HepG2 (cell line): ENCODE measurements at regions not wholly inside any gene's neighbourhood (a gene's known extent, or its start where the extent isn't known, plus 50 kb on each side); places are given as distances from the start of the nearest gene placed in this dataset.

Source experiments
- ATAC-seq: fragments of 200-7000 bp; cut with Tn5 transposase; 3 replicates; pipeline ENCODE4 v1.9.1; 2020; ENCODE audit warnings: mild to moderate bottlenecking, moderate library complexity
- BruUV-seq: library from RNA; stranded (reverse); fragments of 400-500 nt; replicated peaks from 2 replicates; lab custom pipeline; 2021; lab: Mats Ljungman, UMichigan
- CTCF ChIA-PET: fragments of 300-600 bp; formaldehyde crosslinking; extraction: SDS; loops from one replicate; lab custom pipeline; 2021; ENCODE audit warnings: low total read pairs, inconsistent platforms, low intra/inter-chr PET ratio; lab: Yijun Ruan, JAX
- POLR2A ChIA-PET: fragments of 350-600 bp; sonication (Branson Sonifier 250); formaldehyde crosslinking; loops from one replicate; lab custom pipeline; 2020; ENCODE audit warnings: antibody characterized with exemption, inconsistent platforms; lab: Yijun Ruan, JAX
- DNase-seq: peaks from one replicate; pipeline ENCODE4 v3.0.0-alpha.2; 2015; ENCODE audit warnings: low spot score
- FAIRE-seq: peaks from 3 replicates; lab custom pipeline; 2011; peaks lifted over from hg19 to GRCh38; lab: Jason Lieb, UNC
- H2AFZ ChIP-seq: one replicate; pipeline ENCODE4 v1.6.1; 2011; ENCODE audit warnings: low read length, inconsistent platforms
- H3K27ac ChIP-seq: fragments of 300-600 bp; 3 replicates; pipeline ENCODE4 v1.8.0; 2011; ENCODE audit warnings: mixed run types, mild to moderate bottlenecking, mixed read lengths, low read length, inconsistent platforms; ENCODE audit not compliant: insufficient read depth; ENCODE audit errors: extremely low read length
- H3K27me3 ChIP-seq, 2 experiments: fragments of 200-600 bp in 1 of 2; 2 replicates in 1 of 2; 3 replicates in 1 of 2; pipeline versions ENCODE4 v1.6.0 to v1.8.0; 2011; ENCODE audit warnings: low read length in 2 of 2, mild to moderate bottlenecking in 2 of 2, moderate library complexity in 2 of 2, inconsistent platforms in 1 of 2; ENCODE audit not compliant: insufficient read depth in 2 of 2, control insufficient read depth in 1 of 2
- H3K36me3 ChIP-seq, 2 experiments: fragments of 200-600 bp in 1 of 2; replicated peaks in 1 of 2; 2 replicates in 1 of 2; 3 replicates in 1 of 2; pipeline versions ENCODE4 v1.5.1 to v1.8.0; 2011; ENCODE audit warnings: low read length in 2 of 2, inconsistent platforms in 1 of 2; ENCODE audit not compliant: insufficient read depth in 2 of 2, control insufficient read depth in 1 of 2
- H3K4me1 ChIP-seq: 2 replicates; pipeline ENCODE4 v1.5.1; 2012; ENCODE audit warnings: low read length, inconsistent platforms; ENCODE audit not compliant: insufficient read depth
- H3K4me2 ChIP-seq: 2 replicates; pipeline ENCODE4 v1.6.0; 2011; ENCODE audit warnings: low read depth, low read length, inconsistent platforms
- H3K4me3 ChIP-seq, 3 experiments: fragments of 200-600 bp in 1 of 3; sonication (generic), shearing (Covaris generic) in 1 of 3; replicated peaks in 1 of 3; 2 replicates each; pipeline ENCODE4 v1.5.1; 2011 to 2016; ENCODE audit warnings: low read length in 3 of 3, inconsistent platforms in 2 of 3, low read depth in 2 of 3, mild to moderate bottlenecking in 2 of 3, control low read depth in 1 of 3, mixed read lengths in 1 of 3; ENCODE audit not compliant: insufficient read depth in 1 of 3
- H3K79me2 ChIP-seq: one replicate; pipeline ENCODE4 v1.6.1; 2011; ENCODE audit warnings: low read length, inconsistent platforms; ENCODE audit not compliant: insufficient read depth
- H3K9ac ChIP-seq: 2 replicates; pipeline ENCODE4 v1.6.0; 2011; ENCODE audit warnings: mild to moderate bottlenecking, low read depth, low read length, inconsistent platforms; ENCODE audit not compliant: insufficient read depth
- H3K9me3 ChIP-seq: 2 replicates; pipeline ENCODE4 v1.5.1; 2012; ENCODE audit warnings: mild to moderate bottlenecking, low read length
- H4K20me1 ChIP-seq: 2 replicates; pipeline ENCODE4 v1.6.0; 2011; ENCODE audit warnings: inconsistent platforms, mild to moderate bottlenecking, low read length, moderate library complexity; ENCODE audit not compliant: insufficient read depth
- CREM ChIP-seq, 2 experiments: sonication (generic) in 1 of 2; formaldehyde crosslinking in 1 of 2; IDR thresholded peaks; 2 replicates each; pipeline versions ENCODE4 v1.4.0 to v1.6.1; 2016 to 2020; ENCODE audit warnings: antibody characterized with exemption in 1 of 2, mild to moderate bottlenecking in 1 of 2, missing genetic modification reagents in 1 of 2
- HNF4A ChIP-seq: sonication (generic); formaldehyde crosslinking; IDR thresholded peaks from 2 replicates; pipeline ENCODE4 v1.4.0; 2020; ENCODE audit warnings: missing genetic modification reagents
- NFIB ChIP-seq: sonication (generic); formaldehyde crosslinking; IDR thresholded peaks from 2 replicates; pipeline ENCODE4 v1.9.0; 2021; ENCODE audit warnings: missing genetic modification reagents, mild to moderate bottlenecking, borderline replicate concordance
- NPAS2 ChIP-seq: sonication (generic); formaldehyde crosslinking; IDR thresholded peaks from 2 replicates; pipeline ENCODE4 v1.8.0; 2022; ENCODE audit warnings: mild to moderate bottlenecking, missing genetic modification reagents, borderline replicate concordance
- PHF8 ChIP-seq: sonication (generic); formaldehyde crosslinking; IDR thresholded peaks from 2 replicates; pipeline ENCODE4 v1.5.0; 2020; ENCODE audit warnings: missing genetic modification reagents
- RFX1 ChIP-seq: fragments of 450-650 bp; IDR thresholded peaks from 2 replicates; pipeline ENCODE4 v1.6.1; 2017
- RFXANK ChIP-seq: IDR thresholded peaks from 2 replicates; pipeline ENCODE4 v1.6.1; 2016
- TRAFD1 ChIP-seq: sonication (generic); formaldehyde crosslinking; IDR thresholded peaks from 2 replicates; pipeline ENCODE4 v1.5.1; 2020; ENCODE audit warnings: missing genetic modification reagents, mild to moderate bottlenecking, borderline replicate concordance
- TRIM22 ChIP-seq: fragments of 450-650 bp; IDR thresholded peaks from 2 replicates; pipeline ENCODE4 v1.6.1; 2017
- XRCC5 ChIP-seq: fragments of 200-400 bp; formaldehyde crosslinking; optimal IDR thresholded peaks from 2 replicates; pipeline ENCODE3; 2017; ENCODE audit warnings: mild to moderate bottlenecking, low read length
- ZNF160 ChIP-seq: sonication (generic); formaldehyde crosslinking; IDR thresholded peaks from 2 replicates; pipeline ENCODE4 v1.8.0; 2022; ENCODE audit warnings: mild to moderate bottlenecking, inconsistent platforms, missing genetic modification reagents
- ZNF44 ChIP-seq: sonication (generic); formaldehyde crosslinking; IDR thresholded peaks from 2 replicates; pipeline ENCODE4 v1.5.1; 2020; ENCODE audit warnings: mild to moderate bottlenecking, missing genetic modification reagents
- ZNF570 ChIP-seq: sonication (generic); formaldehyde crosslinking; IDR thresholded peaks from 2 replicates; pipeline ENCODE4 v1.4.0; 2020; ENCODE audit warnings: mild to moderate bottlenecking, missing genetic modification reagents, borderline replicate concordance
- WGBS: methylation state at CpG from one replicate; pipeline ENCODE4 v1.1.6; 2017; ENCODE audit warnings: low lambda C conversion rate; 5-methylcytosine and 5-hydroxymethylcytosine counted together
- in situ Hi-C: cut with HindIII; loops from 2 replicates; pipeline ENCODE4 v1.10.0; 2017; ENCODE audit warnings: low pct_unique_long_range_greater_than_20kb; ENCODE audit not compliant: extremely low pct_ligation_motif_present
- intact Hi-C: fragments of 100-400 bp; cut with micrococcal nuclease; formaldehyde crosslinking; loops from one replicate; pipeline ENCODE4 v1.10.0; 2022; ENCODE audit not compliant: unreplicated experiment

- TF ChIP-seq TRIM22, result no peak
- TF ChIP-seq ZNF570, result no peak
- TF ChIP-seq XRCC5, result no peak
- TF ChIP-seq, all 625 proteins: peak for 0
Observed at GRCh38 chr4:81714291-81714690, 242.6 kb upstream of the RASGEF1B start (continued).

- BruUV-seq, result no TSS peak
- 0% methylated on average over 2 of the region's 2 CpGs for WGBS
- Histone ChIP-seq H3K9me3 (no peaks in the 10 kb centered on the region), H3K27ac (no peak overlapping the region), H3K36me3 (no peaks in the 10 kb centered on the region), H3K4me2 (no peak overlapping the region)
- no peak for FAIRE-seq
- CTCF ChIA-PET, result no interaction called here
- in situ Hi-C loops, result no loop called here
- no peak for TF ChIP-seq ZNF44
- no peak for TF ChIP-seq CREM (IDR thresholded peaks at IDR 0.05)
- no peak for TF ChIP-seq CREM (CRISPR knock-in tag; IDR thresholded peaks at IDR 0.05)
- TF ChIP-seq PHF8, result no peak
- TF ChIP-seq, all 625 proteins: peak for 0
- no peak overlapping the region for H2AFZ ChIP-seq
- POLR2A ChIA-PET, result no interaction called here
- no peaks in the 10 kb centered on the region for H4K20me1 ChIP-seq
- no peaks in the 10 kb centered on the region; a peak in 1 of 5 replicates for H3K27me3 ChIP-seq
- no peaks in the 10 kb centered on the region for H3K4me1 ChIP-seq
- ATAC-seq (no peak), DNase-seq (no peak)
- no peak overlapping the region for H3K4me3 ChIP-seq
- no peak overlapping the region for H3K9ac ChIP-seq
- no peaks in the 10 kb centered on the region for H3K79me2 ChIP-seq
- intact Hi-C loops, result no loop called here
Observed at GRCh38 chr4:81712714-81713113, 241.0 kb upstream of the RASGEF1B start.

GRCh38 chr4:81704461-81704860 is 232.8 kb upstream of the RASGEF1B start:
- intact Hi-C loops, result no loop called here
- TF ChIP-seq ZNF160 (CRISPR knock-in tag), result no peak
- TF ChIP-seq TRAFD1 (CRISPR knock-in tag), result no peak
- TF ChIP-seq RFXANK (CRISPR knock-in tag), result no peak
- no peak for TF ChIP-seq NPAS2 (CRISPR knock-in tag)
- TF ChIP-seq RFX1, result no peak
- TF ChIP-seq HNF4A (CRISPR knock-in tag), result no peak
- no peak for TF ChIP-seq NFIB (CRISPR knock-in tag)
- no peak overlapping the region for H3K27ac ChIP-seq
- no TSS peak for BruUV-seq
- no peaks in the 10 kb centered on the region for H4K20me1 ChIP-seq
- POLR2A ChIA-PET, result no interaction called here
- H3K4me3 ChIP-seq, result no peak overlapping the region
- H3K9ac ChIP-seq, result no peak overlapping the region
- H3K4me2 ChIP-seq, result no peak overlapping the region
- H3K36me3 ChIP-seq, result no peaks in the 10 kb centered on the region
- no peaks in the 10 kb centered on the region for H3K79me2 ChIP-seq
- H2AFZ ChIP-seq, result no peak overlapping the region
- 0% methylated on average over 2 of the region's 2 CpGs for WGBS
- H3K27me3 ChIP-seq, result no peaks in the 10 kb centered on the region
- CTCF ChIA-PET, result no interaction called here
- H3K4me1 ChIP-seq, result no peaks in the 10 kb centered on the region
- in situ Hi-C loops, result no loop called here
- FAIRE-seq, result no peak
- ATAC-seq, result no peak
- no peak for DNase-seq
- H3K9me3 ChIP-seq, result no peaks in the 10 kb centered on the region
